BLaER1 treated with 17β-estradiol and CSF1 and Interleukin-3, amounts not matched to agents 10 nM and 100 nM (cell line): ENCODE measurements at regions not wholly inside any gene's neighbourhood (a gene's known extent, or its start where the extent isn't known, plus 50 kb on each side); places are given as distances from the start of the nearest gene placed in this dataset.
A peak's percentile ranks its signal among the peaks of the same experiment; 100 is the strongest.

Experiments
- H3K27ac ChIP-seq, 11 experiments: shearing (Covaris generic); formaldehyde crosslinking; 2 replicates each; pipeline ENCODE4 v1.8.1; 2022
- H3K27me3 ChIP-seq, 11 experiments: shearing (Covaris generic); formaldehyde crosslinking; 2 replicates each; pipeline ENCODE4 v1.8.1; 2022
- H3K36me3 ChIP-seq, 11 experiments: shearing (Covaris generic); formaldehyde crosslinking; 2 replicates each; pipeline ENCODE4 v1.8.1; 2022
- H3K4me1 ChIP-seq, 10 experiments: shearing (Covaris generic); formaldehyde crosslinking; 2 replicates each; pipeline ENCODE4 v1.8.1; 2022
- H3K4me2 ChIP-seq, 11 experiments: shearing (Covaris generic); formaldehyde crosslinking; 2 replicates each; pipeline ENCODE4 v1.8.1; 2022
- H3K4me3 ChIP-seq, 10 experiments: shearing (Covaris generic); formaldehyde crosslinking; 2 replicates each; pipeline ENCODE4 v1.8.1; 2022
- H3K9ac ChIP-seq, 11 experiments: shearing (Covaris generic); formaldehyde crosslinking; 2 replicates each; pipeline ENCODE4 v1.8.1; 2022
- H3K9me3 ChIP-seq, 11 experiments: shearing (Covaris generic); formaldehyde crosslinking; replicated peaks in 1 of 11; 2 replicates each; pipeline ENCODE4 v1.8.1; 2022
- H4K20me1 ChIP-seq, 11 experiments: shearing (Covaris generic); formaldehyde crosslinking; 2 replicates each; pipeline ENCODE4 v1.8.1; 2022
- Cebpa-rat ChIP-seq, 11 experiments: shearing (Covaris generic); IDR thresholded peaks; 2 replicates each; pipeline ENCODE4 v1.8.1; 2022

DNA sequence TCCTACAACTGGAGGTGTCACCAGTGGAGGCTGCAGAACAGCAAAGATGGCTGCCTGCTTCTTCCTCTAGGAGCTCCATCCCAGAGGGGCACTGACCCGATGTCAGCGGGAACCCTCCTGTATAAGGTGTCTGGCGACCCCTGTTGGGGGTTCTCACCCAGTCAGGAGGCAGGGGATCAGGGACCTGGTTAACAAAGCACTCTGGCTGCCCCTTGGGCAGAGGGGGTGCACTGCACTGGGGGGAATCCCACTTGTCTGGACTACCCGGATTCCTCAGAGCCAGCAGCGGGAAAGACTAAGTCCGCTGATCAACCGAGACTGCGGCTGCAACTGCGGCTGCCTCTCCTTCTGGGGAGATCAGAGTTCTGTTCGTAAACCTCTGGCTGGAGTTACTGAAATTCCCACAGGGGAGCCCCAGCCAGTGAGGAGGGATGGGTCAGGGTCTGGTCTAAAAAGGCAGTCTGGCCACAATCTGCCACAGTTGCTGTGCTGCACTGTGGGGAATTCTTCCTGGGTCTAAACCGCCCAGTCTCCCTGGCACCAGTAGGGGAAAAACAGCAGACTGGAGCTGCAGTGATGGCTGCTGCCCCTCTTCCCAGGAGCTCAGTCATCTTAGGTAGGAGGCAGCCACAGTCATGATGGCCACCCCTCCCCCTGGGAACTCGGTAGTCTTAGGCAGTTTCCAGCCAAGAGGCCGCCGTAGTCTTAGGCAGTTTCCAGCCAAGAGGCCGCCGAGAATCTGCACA is 213.4 kb downstream of the CYB561 start:
- H3K9me3 ChIP-seq: peaks cover 39 to 52% (median 46%) of the 10 kb centered on the region in 11 experiments

DNA sequence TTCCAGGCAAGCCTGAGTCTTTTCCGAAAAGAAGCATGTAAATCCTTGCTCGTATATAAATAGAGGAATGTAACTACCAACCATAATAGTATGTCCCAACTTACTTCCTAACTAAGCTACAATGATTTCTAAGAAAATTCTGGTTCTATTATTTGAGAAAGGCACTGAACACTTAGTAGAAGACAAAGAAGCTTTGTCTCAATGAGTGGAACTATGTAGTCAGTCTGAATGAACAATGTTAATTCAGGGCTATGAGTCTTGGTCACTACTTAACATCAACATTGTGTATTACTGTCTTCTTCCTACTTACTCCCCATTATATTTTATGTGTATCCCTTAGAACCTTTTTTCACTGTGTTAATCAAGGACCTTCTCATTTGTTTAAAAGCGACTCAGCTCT is 206.0 kb downstream of the CYB561 start:
- no peak for TF ChIP-seq Cebpa-rat (IDR thresholded peaks at IDR 0.05)
- H3K4me2 ChIP-seq: no peak overlapping the region
- no peaks in the 10 kb centered on the region for H4K20me1 ChIP-seq
- H3K4me1 ChIP-seq: peaks cover 0 to 7% (median 0%) of the 10 kb centered on the region in 10 experiments; a peak in 5 of 20 replicates
- peaks cover 0 to 17% (median 7%) of the 10 kb centered on the region in 11 experiments; a peak in 7 of 22 replicates for H3K36me3 ChIP-seq
- H3K4me3 ChIP-seq: no peak overlapping the region
- no peaks in the 10 kb centered on the region for H3K27me3 ChIP-seq
- H3K27ac ChIP-seq: no peak overlapping the region
- H3K9ac ChIP-seq: no peak overlapping the region
- H3K9me3 ChIP-seq: peaks cover 7 to 19% (median 10%) of the 10 kb centered on the region in 11 experiments; a peak in 15 of 22 replicates

More for the DNA sequence above, 213.4 kb downstream of the CYB561 start:
- Histone ChIP-seq H3K36me3 (peaks cover 9 to 28% (median 15%) of the 10 kb centered on the region in 11 experiments; a peak in 15 of 22 replicates), H3K27me3 (no peaks in the 10 kb centered on the region), H3K4me2 (no peak overlapping the region), H3K4me3 (no peak overlapping the region), H3K27ac (no peak overlapping the region), H4K20me1 (no peaks in the 10 kb centered on the region), H3K9ac (no peak overlapping the region), H3K4me1 (no peaks in the 10 kb centered on the region)
- TF ChIP-seq Cebpa-rat (IDR thresholded peaks at IDR 0.05): no peak

DNA sequence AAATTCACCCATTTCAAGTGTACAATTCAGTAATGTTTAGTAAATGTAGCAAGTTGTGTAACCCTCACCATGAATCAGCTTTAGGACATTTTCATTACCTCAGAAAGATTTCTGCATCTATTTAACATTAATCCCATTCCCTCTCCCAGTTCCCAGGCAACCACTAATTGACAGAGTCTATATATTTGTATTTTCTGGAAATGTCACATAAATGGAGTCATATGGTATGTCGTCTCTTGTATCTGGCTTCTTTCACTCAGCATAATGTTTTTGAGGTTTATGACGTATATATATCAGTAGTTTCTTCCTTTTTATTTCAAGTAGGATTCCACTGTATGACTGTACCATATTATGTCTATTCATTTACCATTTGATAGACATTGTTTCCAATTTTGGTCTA is 199.8 kb downstream of the CYB561 start:
- H3K9me3 ChIP-seq: peaks cover 7 to 14% (median 10%) of the 10 kb centered on the region in 11 experiments; a peak in 15 of 22 replicates
- H3K27ac ChIP-seq: no peak overlapping the region
- no peak overlapping the region for H3K4me2 ChIP-seq
- no peaks in the 10 kb centered on the region for H3K27me3 ChIP-seq
- H3K4me3 ChIP-seq: no peak overlapping the region
- TF ChIP-seq Cebpa-rat (IDR thresholded peaks at IDR 0.05): no peak
- H3K9ac ChIP-seq: no peak overlapping the region
- H3K4me1 ChIP-seq: peaks cover 0 to 6% (median 0%) of the 10 kb centered on the region in 10 experiments; a peak in 4 of 20 replicates
- no peaks in the 10 kb centered on the region for H4K20me1 ChIP-seq
- peaks cover 0 to 11% (median 0%) of the 10 kb centered on the region in 11 experiments; a peak in 3 of 22 replicates for H3K36me3 ChIP-seq

DNA sequence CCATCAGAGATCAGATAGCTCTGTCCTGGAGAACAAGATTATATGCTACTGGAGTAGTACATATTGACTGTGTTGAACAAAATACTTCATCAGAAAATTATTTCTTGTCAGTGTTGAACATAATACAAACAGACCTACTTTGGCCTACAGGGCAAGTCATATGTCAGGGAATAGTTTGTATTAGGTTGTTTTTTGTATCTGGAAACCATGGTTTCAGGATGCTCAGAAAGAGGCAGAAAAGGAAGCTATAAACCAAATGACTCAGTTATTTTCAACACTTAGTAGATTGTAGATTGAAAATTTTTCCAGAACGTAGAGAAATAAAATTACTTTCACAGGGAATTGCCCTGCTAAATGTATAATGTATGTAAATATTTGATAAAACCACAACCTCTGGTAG is 198.4 kb downstream of the CYB561 start:
- H3K4me2 ChIP-seq: no peak overlapping the region
- peaks cover 0 to 11% (median 0%) of the 10 kb centered on the region in 11 experiments; a peak in 3 of 22 replicates for H3K36me3 ChIP-seq
- H3K27me3 ChIP-seq: no peaks in the 10 kb centered on the region
- no peak overlapping the region for H3K9ac ChIP-seq
- peaks cover 7 to 14% (median 10%) of the 10 kb centered on the region in 11 experiments; a peak in 15 of 22 replicates for H3K9me3 ChIP-seq
- no peaks in the 10 kb centered on the region for H4K20me1 ChIP-seq
- H3K27ac ChIP-seq: no peak overlapping the region
- no peak overlapping the region for H3K4me3 ChIP-seq
- peaks cover 0 to 6% (median 0%) of the 10 kb centered on the region in 10 experiments; a peak in 1 of 20 replicates for H3K4me1 ChIP-seq
- TF ChIP-seq Cebpa-rat (IDR thresholded peaks at IDR 0.05): no peak

DNA sequence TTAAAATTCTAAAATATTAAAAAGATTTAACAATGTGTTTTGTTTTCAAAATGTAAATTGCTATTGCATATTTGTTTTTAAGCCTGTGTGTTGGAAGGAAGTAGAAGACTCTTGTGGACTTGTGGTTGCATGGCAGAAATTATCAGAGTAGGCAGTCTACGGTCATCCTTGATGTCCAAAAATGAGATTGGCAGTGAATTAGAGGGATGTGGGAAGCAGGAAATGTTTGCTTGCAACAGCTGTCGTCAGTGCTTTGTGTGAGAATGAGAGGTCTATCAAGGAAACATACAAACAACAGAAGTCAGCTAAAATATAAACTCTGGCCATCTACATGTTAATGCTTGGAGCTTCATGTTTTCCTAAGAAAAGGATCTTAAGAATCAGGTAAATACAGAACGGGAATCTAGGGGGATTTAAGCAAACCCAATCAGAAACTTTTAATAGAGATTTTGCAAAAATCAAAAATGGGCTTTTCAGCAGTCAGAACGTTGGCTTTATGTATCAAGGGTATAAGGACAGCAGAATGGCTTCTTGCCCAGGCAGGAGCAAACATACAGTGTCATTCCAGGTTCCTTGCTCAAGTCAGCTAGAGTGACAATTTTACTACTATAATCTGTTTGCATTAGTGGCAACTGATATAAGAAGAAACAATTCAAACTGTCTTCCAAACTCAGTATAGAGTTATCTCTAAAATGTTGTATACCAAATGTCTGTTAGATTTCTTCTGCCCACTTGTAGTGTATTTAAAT is 196.7 kb downstream of the CYB561 start:
- TF ChIP-seq Cebpa-rat (IDR thresholded peaks at IDR 0.05): no peak
- Histone ChIP-seq H3K9me3 (peaks cover under 1 to 6% (median 3%) of the 10 kb centered on the region in 11 experiments; a peak in 13 of 22 replicates), H3K9ac (no peak overlapping the region), H3K4me1 (peaks cover 0 to 6% (median 0%) of the 10 kb centered on the region in 10 experiments; a peak in 1 of 20 replicates), H3K36me3 (peaks cover 0 to 5% (median 0%) of the 10 kb centered on the region in 11 experiments; a peak in 2 of 22 replicates), H3K4me2 (0 out of 22 replicates have a peak overlapping the region, but pooled peaks of 1 of the 11 experiments have one; percentile 27), H3K4me3 (no peak overlapping the region), H4K20me1 (no peaks in the 10 kb centered on the region), H3K27ac (no peak overlapping the region), H3K27me3 (no peaks in the 10 kb centered on the region)

DNA sequence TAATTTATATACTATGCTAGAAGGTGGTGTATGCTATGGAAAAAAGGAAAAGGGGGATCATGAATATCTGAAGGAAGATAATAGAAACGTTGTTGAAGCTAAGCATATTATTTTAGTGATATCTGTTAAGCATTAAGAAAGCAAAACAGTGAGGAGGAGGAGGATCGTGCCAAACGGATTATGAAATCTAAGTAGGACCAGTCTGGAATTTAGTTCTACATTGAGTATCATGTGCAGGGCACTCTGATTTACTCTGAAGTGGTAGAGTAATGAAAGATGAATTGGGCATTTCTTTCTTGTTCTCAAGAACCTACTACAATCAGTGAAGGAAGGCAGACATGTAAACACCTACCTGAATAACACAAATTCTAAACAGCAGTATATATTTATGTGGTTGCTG is 195.3 kb downstream of the CYB561 start:
- Histone ChIP-seq H3K4me1 (peaks cover 0 to 6% (median 0%) of the 10 kb centered on the region in 10 experiments; a peak in 1 of 20 replicates), H4K20me1 (no peaks in the 10 kb centered on the region), H3K36me3 (no peaks in the 10 kb centered on the region), H3K27me3 (no peaks in the 10 kb centered on the region), H3K9ac (no peak overlapping the region), H3K9me3 (peaks cover 0 to 12% (median 6%) of the 10 kb centered on the region in 11 experiments; a peak in 12 of 22 replicates), H3K4me2 (no peak overlapping the region), H3K4me3 (no peak overlapping the region), H3K27ac (no peak overlapping the region)
- TF ChIP-seq Cebpa-rat (IDR thresholded peaks at IDR 0.05): no peak

DNA sequence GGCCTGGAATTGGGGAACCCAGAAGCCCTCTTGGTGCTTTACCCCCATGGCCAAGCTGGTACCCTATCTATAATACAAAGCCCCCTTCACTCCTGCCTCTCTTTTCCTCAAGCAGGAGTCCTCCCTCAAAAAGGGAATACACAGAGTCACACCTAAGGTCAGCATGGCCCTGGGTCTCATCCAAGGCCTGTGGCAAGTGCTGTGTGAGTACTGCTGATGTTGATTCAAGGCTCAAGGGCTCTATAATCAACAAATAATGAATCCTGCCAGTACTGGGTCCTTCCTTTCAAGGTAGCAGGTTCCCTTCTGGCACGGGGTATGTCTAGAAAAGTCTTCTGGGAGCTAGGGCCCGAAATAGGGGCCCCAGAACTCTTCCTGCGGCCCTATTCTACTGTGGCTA is 187.3 kb downstream of the CYB561 start:
- no peaks in the 10 kb centered on the region for H3K27me3 ChIP-seq
- TF ChIP-seq Cebpa-rat (IDR thresholded peaks at IDR 0.05): no peak
- no peak overlapping the region for H3K9ac ChIP-seq
- no peaks in the 10 kb centered on the region; a peak in 1 of 22 replicates for H4K20me1 ChIP-seq
- H3K4me3 ChIP-seq: no peak overlapping the region
- no peaks in the 10 kb centered on the region for H3K36me3 ChIP-seq
- H3K27ac ChIP-seq: no peak overlapping the region
- peaks cover 4 to 19% (median 12%) of the 10 kb centered on the region in 11 experiments; a peak in 14 of 22 replicates for H3K9me3 ChIP-seq
- H3K4me1 ChIP-seq: peaks cover 0 to 19% (median 0%) of the 10 kb centered on the region in 10 experiments; a peak in 5 of 20 replicates
- no peak overlapping the region for H3K4me2 ChIP-seq

DNA sequence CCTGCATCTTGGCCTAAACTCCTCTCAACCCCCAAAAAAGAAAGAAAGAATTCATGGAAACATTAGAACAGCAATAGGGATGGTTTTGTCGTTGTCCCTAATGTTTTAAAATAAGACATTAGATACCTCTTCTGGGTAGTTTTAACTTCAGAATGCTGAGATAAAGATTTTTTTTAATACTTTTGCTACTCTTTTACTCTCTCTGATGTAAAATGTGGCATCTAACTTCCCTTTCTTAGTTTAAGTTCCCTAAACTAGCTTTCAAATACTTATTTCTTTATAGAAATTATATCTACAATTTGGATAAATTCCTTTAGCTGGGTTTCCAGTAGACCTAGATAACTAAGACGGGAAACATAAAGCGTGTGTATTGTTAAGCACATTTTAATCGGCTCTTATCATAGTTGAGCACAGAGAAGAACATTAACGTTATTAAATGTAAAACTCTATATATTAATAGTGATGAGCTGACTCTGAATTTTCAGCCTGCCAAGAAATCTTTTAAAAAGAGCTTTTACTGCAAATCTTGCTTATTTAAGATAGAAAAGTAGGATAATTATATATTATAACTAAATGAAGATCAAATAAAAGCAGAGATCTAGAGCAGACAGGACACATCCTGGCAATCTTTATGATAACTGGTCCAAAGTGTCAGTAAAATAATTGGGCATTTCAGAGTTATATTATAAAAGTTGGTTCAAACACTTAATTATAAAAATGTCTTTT is 183.2 kb downstream of the CYB561 start:
- Histone ChIP-seq H3K36me3 (peaks cover 0 to 5% (median 0%) of the 10 kb centered on the region in 11 experiments; a peak in 4 of 22 replicates), H3K4me2 (peak overlapping the region in 3 of 11 experiments; percentile 0 to 56 (median 54); a peak in 5 of 22 replicates)

More for the DNA sequence above, 183.2 kb downstream of the CYB561 start:
- Histone ChIP-seq H3K9ac (peak overlapping the region in 1 of 11 experiments; percentile 43; a peak in 1 of 22 replicates), H3K27ac (peak overlapping the region in 2 of 11 experiments; percentile 44 to 45; a peak in 3 of 22 replicates), H4K20me1 (no peaks in the 10 kb centered on the region; a peak in 1 of 22 replicates), H3K27me3 (no peaks in the 10 kb centered on the region), H3K4me3 (no peak overlapping the region), H3K9me3 (no peaks in the 10 kb centered on the region), H3K4me1 (peaks cover 0 to 23% (median 2%) of the 10 kb centered on the region in 10 experiments; a peak in 7 of 20 replicates)
- no peak for TF ChIP-seq Cebpa-rat (IDR thresholded peaks at IDR 0.05)
